ENCODE measurements at regions not wholly inside any gene's neighbourhood (a gene's known extent, or its start where the extent isn't known, plus 50 kb on each side); places are given as distances from the start of the nearest gene placed in this dataset.
"Not testable (repeated sequence)": the region's sequence is repeated elsewhere in the genome, so short reads cannot be mapped to it uniquely, and the experiment has no call there.

GRCh38 chr6:121550491-121551010 lies 115.1 kb downstream of the GJA1 start:
- no TSS peak for BruUV-seq (replicated peaks)
- POLR2A ChIA-PET (ENCODE audit: unreplicated experiment): no interaction called here

GRCh38 chr6:121555201-121555600 lies 119.8 kb downstream of the GJA1 start:
- H3K9me2 ChIP-seq (replicated peaks; ENCODE audit: low read length): no peaks in the 10 kb centered on the region
- CTCF ChIA-PET: interaction anchor here (0.6 kb wide), 1 partner anchor 801 kb away, joined by 4 read pairs; no protein-coding TSS in a partner anchor

More at GRCh38 chr6:121550491-121551010, 115.1 kb downstream of the GJA1 start:
- peaks cover 24% of the 10 kb centered on the region for H3K4me1 ChIP-seq (ENCODE audit: insufficient read depth, low read length)
- H2AFZ ChIP-seq (ENCODE audit: low read length): no peak overlapping the region
- no peaks in the 10 kb centered on the region for H3K9me2 ChIP-seq (replicated peaks; ENCODE audit: low read length)
- DNase-seq (no peak), ATAC-seq (no peak)
- H3K9me3 ChIP-seq (ENCODE audit: low read length): no peaks in the 10 kb centered on the region
- CTCF ChIA-PET: no interaction called here
- no peaks in the 10 kb centered on the region for H4K20me1 ChIP-seq (ENCODE audit: low read length)
- H3K4me2 ChIP-seq (ENCODE audit: low read length): no peak overlapping the region
- TF ChIP-seq EZH2phosphoT487 (IDR thresholded peaks at IDR 0.05; ENCODE audit: borderline replicate concordance, low read length) (no peak), EZH2 (IDR thresholded peaks at IDR 0.05; ENCODE audit: low read length, unreplicated experiment) (no peak), CTCF (conservative IDR thresholded peaks at IDR 0.05; ENCODE audit: low read depth, low read length) (no peak)
- intact Hi-C loops (cut with micrococcal nuclease): no loop called here
- H3K4me3 ChIP-seq (ENCODE audit: low read length): no peak overlapping the region
- H3K9ac ChIP-seq (ENCODE audit: low read length): no peak overlapping the region
- peak overlapping the region; percentile 29; the same call in 1 of the 2 replicates for H3K27ac ChIP-seq (ENCODE audit: low read length)
- H3F3A ChIP-seq (ENCODE audit: low read length, unreplicated experiment): no peaks in the 10 kb centered on the region
- H3K36me3 ChIP-seq (ENCODE audit: low read depth, low read length): no peaks in the 10 kb centered on the region
- no peaks in the 10 kb centered on the region for H3K79me2 ChIP-seq (ENCODE audit: low read length)
- H3K27me3 ChIP-seq (ENCODE audit: low read length): no peaks in the 10 kb centered on the region

GRCh38 chr6:121556149-121556548 lies 120.7 kb downstream of the GJA1 start:
- POLR2A ChIA-PET (ENCODE audit: unreplicated experiment); H3K4me2 ChIP-seq (ENCODE audit: low read length); H3K4me1 ChIP-seq (ENCODE audit: insufficient read depth, low read length); H3K9me3 ChIP-seq (ENCODE audit: low read length); H4K20me1 ChIP-seq (ENCODE audit: low read length); H2AFZ ChIP-seq (ENCODE audit: low read length); ATAC-seq; H3K27ac ChIP-seq (ENCODE audit: low read length); H3K79me2 ChIP-seq (ENCODE audit: low read length); H3K9me2 ChIP-seq (replicated peaks; ENCODE audit: low read length); DNase-seq; H3K4me3 ChIP-seq (ENCODE audit: low read length); H3K9ac ChIP-seq (ENCODE audit: low read length); BruUV-seq (replicated peaks); intact Hi-C loops (cut with micrococcal nuclease); H3K36me3 ChIP-seq (ENCODE audit: low read depth, low read length); H3F3A ChIP-seq (ENCODE audit: low read length, unreplicated experiment); H3K27me3 ChIP-seq (ENCODE audit: low read length): not testable (repeated sequence)
- CTCF ChIA-PET: interaction anchor here (0.6 kb wide), 2 partner anchors 156 to 800 kb away, joined by 3 to 4 read pairs; no protein-coding TSS in a partner anchor

More at GRCh38 chr6:121555201-121555600, 119.8 kb downstream of the GJA1 start:
- Histone ChIP-seq H3K27ac (ENCODE audit: low read length) (no peak overlapping the region), H3K4me1 (ENCODE audit: insufficient read depth, low read length) (peaks cover 11% of the 10 kb centered on the region), H2AFZ (ENCODE audit: low read length) (no peak overlapping the region), H4K20me1 (ENCODE audit: low read length) (no peaks in the 10 kb centered on the region), H3K27me3 (ENCODE audit: low read length) (no peaks in the 10 kb centered on the region), H3K4me2 (ENCODE audit: low read length) (no peak overlapping the region), H3K9ac (ENCODE audit: low read length) (no peak overlapping the region), H3K4me3 (ENCODE audit: low read length) (no peak overlapping the region), H3F3A (ENCODE audit: low read length, unreplicated experiment) (no peaks in the 10 kb centered on the region), H3K9me3 (ENCODE audit: low read length) (no peaks in the 10 kb centered on the region), H3K79me2 (ENCODE audit: low read length) (no peaks in the 10 kb centered on the region), H3K36me3 (ENCODE audit: low read depth, low read length) (no peaks in the 10 kb centered on the region)
- intact Hi-C loops (cut with micrococcal nuclease): no loop called here
- ATAC-seq (no peak), DNase-seq (no peak)
- POLR2A ChIA-PET (ENCODE audit: unreplicated experiment): no interaction called here
- no TSS peak for BruUV-seq (replicated peaks)
- TF ChIP-seq EZH2phosphoT487 (IDR thresholded peaks at IDR 0.05; ENCODE audit: borderline replicate concordance, low read length) (no peak), EZH2 (IDR thresholded peaks at IDR 0.05; ENCODE audit: low read length, unreplicated experiment) (no peak)

Measured in PC-3 (cell line).